Peyer's patch (tissue), 4 donors: ENCODE measurements at regions not wholly inside any gene's neighbourhood (a gene's known extent, or its start where the extent isn't known, plus 50 kb on each side); places are given as distances from the start of the nearest gene placed in this dataset.

Source experiments
- POLR2A ChIP-seq, 2 donors: fragments of 450-650 bp; IDR thresholded peaks; one replicate each; pipeline ENCODE4 v1.5.1; 2017; ENCODE audit warnings: antibody characterized with exemption in 2 of 2, mild to moderate bottlenecking in 2 of 2, moderate library complexity in 2 of 2
- TF ChIP-seq, protein P1 (sequence below), 6 experiments: fragments of 450-650 bp in 4 of 6; fragments of 200-600 bp in 2 of 6; sonication (generic) in 1 of 6; IDR thresholded peaks; one replicate each; pipeline ENCODE4 v1.5.1; 2017 to 2019; ENCODE audit warnings: antibody characterized with exemption in 6 of 6, mild to moderate bottlenecking in 3 of 6, moderate library complexity in 1 of 6

DNA sequence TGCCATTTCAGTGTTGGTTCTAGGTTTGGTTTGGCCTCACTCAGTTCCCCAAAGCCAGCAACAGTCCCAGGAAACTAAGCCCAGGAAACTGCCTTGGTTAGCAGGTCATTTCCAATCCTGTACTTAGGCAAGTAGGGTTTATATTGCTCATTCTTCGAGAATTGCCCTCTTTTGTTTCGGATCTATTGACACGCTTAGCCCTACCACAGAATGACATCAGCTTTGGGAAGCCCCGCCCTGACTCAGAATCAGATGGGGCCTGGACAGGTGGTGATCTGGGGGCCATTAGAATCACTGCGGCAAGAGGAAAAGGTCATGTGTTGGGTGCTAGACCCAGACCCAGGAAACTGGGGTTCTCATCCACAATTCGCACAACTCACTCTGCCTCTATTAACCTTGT, 578.2 kb downstream of the QKI start:
- TF ChIP-seq POLR2A (IDR thresholded peaks at IDR 0.05) = no peak
- TF ChIP-seq, protein P1, sequence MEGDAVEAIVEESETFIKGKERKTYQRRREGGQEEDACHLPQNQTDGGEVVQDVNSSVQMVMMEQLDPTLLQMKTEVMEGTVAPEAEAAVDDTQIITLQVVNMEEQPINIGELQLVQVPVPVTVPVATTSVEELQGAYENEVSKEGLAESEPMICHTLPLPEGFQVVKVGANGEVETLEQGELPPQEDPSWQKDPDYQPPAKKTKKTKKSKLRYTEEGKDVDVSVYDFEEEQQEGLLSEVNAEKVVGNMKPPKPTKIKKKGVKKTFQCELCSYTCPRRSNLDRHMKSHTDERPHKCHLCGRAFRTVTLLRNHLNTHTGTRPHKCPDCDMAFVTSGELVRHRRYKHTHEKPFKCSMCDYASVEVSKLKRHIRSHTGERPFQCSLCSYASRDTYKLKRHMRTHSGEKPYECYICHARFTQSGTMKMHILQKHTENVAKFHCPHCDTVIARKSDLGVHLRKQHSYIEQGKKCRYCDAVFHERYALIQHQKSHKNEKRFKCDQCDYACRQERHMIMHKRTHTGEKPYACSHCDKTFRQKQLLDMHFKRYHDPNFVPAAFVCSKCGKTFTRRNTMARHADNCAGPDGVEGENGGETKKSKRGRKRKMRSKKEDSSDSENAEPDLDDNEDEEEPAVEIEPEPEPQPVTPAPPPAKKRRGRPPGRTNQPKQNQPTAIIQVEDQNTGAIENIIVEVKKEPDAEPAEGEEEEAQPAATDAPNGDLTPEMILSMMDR (IDR thresholded peaks at IDR 0.05) = no peak
